Tibial nerve (tissue), 4 donors: ENCODE measurements at regions not wholly inside any gene's neighbourhood (a gene's known extent, or its start where the extent isn't known, plus 50 kb on each side); places are given as distances from the start of the nearest gene placed in this dataset.

Experiments
- EP300 ChIP-seq, 2 donors: sonication (generic); formaldehyde crosslinking; IDR thresholded peaks; one replicate each; pipeline ENCODE4 v1.6.1; 2017; ENCODE audit warnings: antibody characterized with exemption in 2 of 2, mild to moderate bottlenecking in 1 of 2
- POLR2A ChIP-seq, 2 donors: fragments of 450-650 bp; IDR thresholded peaks; one replicate each; pipeline ENCODE4 v1.6.1; 2017; ENCODE audit warnings: antibody characterized with exemption in 2 of 2, mild to moderate bottlenecking in 2 of 2, moderate library complexity in 2 of 2
- TF ChIP-seq, protein P1 (sequence below), 5 experiments: fragments of 200-600 bp in 3 of 5; fragments of 450-650 bp in 2 of 5; sonication (generic) in 3 of 5; IDR thresholded peaks; one replicate each; pipeline ENCODE4 v1.5.1; 2016 to 2019; ENCODE audit warnings: antibody characterized with exemption in 5 of 5, mild to moderate bottlenecking in 3 of 5, moderate library complexity in 2 of 5

DNA sequence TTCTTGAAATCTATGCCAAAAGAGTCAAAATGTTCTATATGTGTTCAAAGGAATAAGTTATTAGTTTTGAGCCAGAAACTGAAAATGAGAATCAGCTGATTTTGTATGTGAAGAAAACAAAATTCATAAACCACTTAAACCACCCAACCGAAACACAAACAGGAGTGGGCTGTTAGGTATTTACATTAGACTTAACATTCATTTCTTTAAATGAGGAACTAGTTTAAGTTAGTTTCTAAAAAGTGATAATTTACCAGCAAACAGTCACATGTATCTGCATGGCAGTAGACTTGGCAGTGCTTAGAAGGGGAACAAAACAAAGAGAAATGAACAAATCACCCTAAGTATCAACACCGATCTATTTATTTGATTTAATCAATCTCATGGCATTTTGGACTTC, 128.0 kb downstream of the GMNC start:
- no peak for TF ChIP-seq POLR2A (IDR thresholded peaks at IDR 0.05)
- TF ChIP-seq, protein P1, sequence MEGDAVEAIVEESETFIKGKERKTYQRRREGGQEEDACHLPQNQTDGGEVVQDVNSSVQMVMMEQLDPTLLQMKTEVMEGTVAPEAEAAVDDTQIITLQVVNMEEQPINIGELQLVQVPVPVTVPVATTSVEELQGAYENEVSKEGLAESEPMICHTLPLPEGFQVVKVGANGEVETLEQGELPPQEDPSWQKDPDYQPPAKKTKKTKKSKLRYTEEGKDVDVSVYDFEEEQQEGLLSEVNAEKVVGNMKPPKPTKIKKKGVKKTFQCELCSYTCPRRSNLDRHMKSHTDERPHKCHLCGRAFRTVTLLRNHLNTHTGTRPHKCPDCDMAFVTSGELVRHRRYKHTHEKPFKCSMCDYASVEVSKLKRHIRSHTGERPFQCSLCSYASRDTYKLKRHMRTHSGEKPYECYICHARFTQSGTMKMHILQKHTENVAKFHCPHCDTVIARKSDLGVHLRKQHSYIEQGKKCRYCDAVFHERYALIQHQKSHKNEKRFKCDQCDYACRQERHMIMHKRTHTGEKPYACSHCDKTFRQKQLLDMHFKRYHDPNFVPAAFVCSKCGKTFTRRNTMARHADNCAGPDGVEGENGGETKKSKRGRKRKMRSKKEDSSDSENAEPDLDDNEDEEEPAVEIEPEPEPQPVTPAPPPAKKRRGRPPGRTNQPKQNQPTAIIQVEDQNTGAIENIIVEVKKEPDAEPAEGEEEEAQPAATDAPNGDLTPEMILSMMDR (IDR thresholded peaks at IDR 0.05) = no peak
- TF ChIP-seq EP300 (IDR thresholded peaks at IDR 0.05) = no peak
